Uterus (tissue), 3 donors: ENCODE measurements at regions not wholly inside any gene's neighbourhood (a gene's known extent, or its start where the extent isn't known, plus 50 kb on each side); places are given as distances from the start of the nearest gene placed in this dataset.

Source experiments
- DNase-seq, 2 donors: peaks; one replicate each; pipeline ENCODE4 v3.0.0-alpha.2; 2019 to 2020
- H3K27ac ChIP-seq, 2 donors: fragments of 200-600 bp; sonication (generic); 1 replicate in 1 of 2; 2 replicates in 1 of 2; pipeline ENCODE4 v1.5.1; 2016 to 2018
- H3K27me3 ChIP-seq, 2 donors: fragments of 200-600 bp; sonication (generic); one replicate each; pipeline ENCODE4 v1.5.1; 2018 to 2019; ENCODE audit warnings: control low read depth in 1 of 2
- H3K36me3 ChIP-seq, 2 donors: fragments of 200-600 bp; sonication (generic); one replicate each; pipeline ENCODE4 v1.5.1; 2019; ENCODE audit warnings: control low read depth in 1 of 2
- H3K4me1 ChIP-seq, 2 donors: fragments of 200-600 bp; sonication (generic); one replicate each; pipeline ENCODE4 v1.5.1; 2018 to 2019; ENCODE audit warnings: control low read depth in 1 of 2
- H3K4me3 ChIP-seq, 2 donors: fragments of 200-600 bp; sonication (generic); 1 replicate in 1 of 2; 2 replicates in 1 of 2; pipeline ENCODE4 v1.5.1; 2018 to 2019; ENCODE audit warnings: mild to moderate bottlenecking in 1 of 2
- H3K9me3 ChIP-seq, 2 donors: fragments of 200-600 bp; sonication (generic); one replicate each; pipeline ENCODE4 v1.5.1; 2019; ENCODE audit warnings: control low read depth in 1 of 2
- CTCF ChIP-seq, 4 experiments: fragments of 200-600 bp in 2 of 4; fragments of 450-650 bp in 2 of 4; sonication (generic) in 2 of 4; IDR thresholded peaks; one replicate each; pipeline ENCODE4 v1.5.1; 2016 to 2019; ENCODE audit warnings: antibody characterized with exemption in 4 of 4, mild to moderate bottlenecking in 2 of 4, moderate library complexity in 1 of 4
- POLR2A ChIP-seq, 2 donors: fragments of 450-650 bp; IDR thresholded peaks; one replicate each; pipeline ENCODE4 v1.6.1; 2016; ENCODE audit warnings: antibody characterized with exemption in 2 of 2, mild to moderate bottlenecking in 1 of 2, moderate library complexity in 1 of 2
- intact Hi-C: fragments of 100-400 bp; cut with DNase I; formaldehyde crosslinking; loops from one replicate; pipeline ENCODE4 v1.15.1; 2023; ENCODE audit warnings: low total_unique reads
- donor health status: DM: yes; HTN: yes; CAD: no.

- intact Hi-C loops = no loop called here
- DNase-seq = no peak
- Histone ChIP-seq H3K36me3 (no peaks in the 10 kb centered on the region), H3K9me3 (no peaks in the 10 kb centered on the region), H3K4me3 (no peak overlapping the region), H3K27ac (no peak overlapping the region), H3K4me1 (no peaks in the 10 kb centered on the region), H3K27me3 (no peaks in the 10 kb centered on the region)
- TF ChIP-seq CTCF (IDR thresholded peaks at IDR 0.05) = no peak
- no peak for TF ChIP-seq POLR2A (IDR thresholded peaks at IDR 0.05)
Observed at GRCh38 chr12:88329833-88330232, 187.7 kb downstream of the TMTC3 start.

- Histone ChIP-seq H3K36me3 (no peaks in the 10 kb centered on the region), H3K9me3 (no peaks in the 10 kb centered on the region), H3K4me3 (no peak overlapping the region), H3K27me3 (no peaks in the 10 kb centered on the region), H3K27ac (peak overlapping the region in 1 of 2 donors; percentile 47), H3K4me1 (no peaks in the 10 kb centered on the region)
- DNase-seq = peak in 1 of 2 donors; percentile 14
- no peak for TF ChIP-seq CTCF (IDR thresholded peaks at IDR 0.05)
- intact Hi-C loops = no loop called here
Observed at GRCh38 chr12:88334271-88334670, 192.2 kb downstream of the TMTC3 start.

- no peak overlapping the region for H3K27ac ChIP-seq
- no peaks in the 10 kb centered on the region for H3K36me3 ChIP-seq
- H3K27me3 ChIP-seq = no peaks in the 10 kb centered on the region
- intact Hi-C loops = no loop called here
- H3K4me3 ChIP-seq = no peak overlapping the region
- no peak for DNase-seq
- no peaks in the 10 kb centered on the region for H3K9me3 ChIP-seq
- no peaks in the 10 kb centered on the region for H3K4me1 ChIP-seq
- TF ChIP-seq CTCF (IDR thresholded peaks at IDR 0.05) = no peak
- TF ChIP-seq POLR2A (IDR thresholded peaks at IDR 0.05) = no peak
Observed at GRCh38 chr12:88336076-88336739, 194.1 kb downstream of the TMTC3 start.

GRCh38 chr12:88338486-88338885 is 196.4 kb downstream of the TMTC3 start:
- Histone ChIP-seq H3K4me3 (no peak overlapping the region), H3K27ac (no peak overlapping the region), H3K4me1 (no peaks in the 10 kb centered on the region), H3K27me3 (no peaks in the 10 kb centered on the region), H3K36me3 (no peaks in the 10 kb centered on the region), H3K9me3 (no peaks in the 10 kb centered on the region)
- intact Hi-C loops = no loop called here
- DNase-seq = no peak
- TF ChIP-seq CTCF (IDR thresholded peaks at IDR 0.05) (no peak), POLR2A (IDR thresholded peaks at IDR 0.05) (no peak)

- no peaks in the 10 kb centered on the region for H3K27me3 ChIP-seq
- H3K4me1 ChIP-seq = no peaks in the 10 kb centered on the region
- DNase-seq = no peak
- no peaks in the 10 kb centered on the region for H3K9me3 ChIP-seq
- H3K4me3 ChIP-seq = no peak overlapping the region
- TF ChIP-seq CTCF (IDR thresholded peaks at IDR 0.05) (no peak), POLR2A (IDR thresholded peaks at IDR 0.05) (no peak)
- intact Hi-C loops = no loop called here
- H3K36me3 ChIP-seq = no peaks in the 10 kb centered on the region
- no peak overlapping the region for H3K27ac ChIP-seq
Observed at GRCh38 chr12:88339254-88339949, 197.3 kb downstream of the TMTC3 start.
